ENCODE measurements at regions not wholly inside any gene's neighbourhood (a gene's known extent, or its start where the extent isn't known, plus 50 kb on each side); places are given as distances from the start of the nearest gene placed in this dataset.

DNA sequence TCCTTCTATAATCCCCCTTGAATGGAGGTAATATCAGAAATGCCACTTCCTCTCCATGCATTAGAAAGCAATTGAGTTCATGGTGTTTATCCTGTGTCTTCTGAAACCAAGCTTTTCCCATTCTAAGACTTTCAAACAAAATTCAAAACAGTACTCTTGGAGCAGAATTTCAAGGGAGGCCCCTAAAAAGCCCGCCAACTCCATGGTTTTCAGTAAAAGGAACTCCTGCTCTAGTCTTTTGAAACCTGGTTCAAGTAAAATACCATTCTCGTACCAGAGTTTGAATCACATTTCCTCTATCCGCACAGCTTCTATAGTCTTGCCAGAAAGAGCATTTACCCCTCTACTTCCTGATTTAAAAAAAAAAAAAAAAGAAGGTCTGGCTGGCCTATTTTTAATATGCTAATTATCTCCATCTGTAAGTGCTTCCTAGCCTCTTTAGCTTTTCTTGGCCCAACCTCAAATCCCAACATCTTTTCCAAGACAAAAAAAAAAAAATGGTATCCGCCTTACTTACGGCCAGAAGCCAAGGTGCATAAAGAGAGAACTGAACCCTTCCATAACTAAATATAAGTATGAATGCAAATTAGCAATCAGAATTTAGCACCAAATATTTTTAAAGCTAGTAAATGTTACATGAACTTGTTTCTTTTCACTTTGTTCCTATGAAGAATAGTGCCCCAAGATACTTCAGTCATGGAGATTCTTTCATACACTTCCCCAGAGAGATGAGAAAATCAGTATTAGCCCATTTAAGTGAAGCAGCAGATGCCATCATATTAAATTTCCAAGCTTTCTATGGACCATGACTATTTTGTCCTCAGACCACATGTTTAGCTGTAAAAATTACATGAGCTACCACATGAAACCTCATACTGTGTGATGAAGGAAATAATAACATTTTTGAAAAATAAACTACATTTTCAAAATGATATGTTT lies 199.9 kb upstream of the FAM3C start:
- no peaks in the 10 kb centered on the region for H3K4me1 Mint-ChIP-seq
- no peak for DNase-seq
- H3K9me3 Mint-ChIP-seq = peaks cover 0 to 10% (median 0%) of the 10 kb centered on the region in 6 donors
- no peaks in the 10 kb centered on the region for H3K36me3 Mint-ChIP-seq
- no peak overlapping the region for H3K27ac Mint-ChIP-seq
- peaks cover 0 to 5% (median 3%) of the 10 kb centered on the region in 3 donors for H3K27me3 Mint-ChIP-seq (ENCODE audit: low read depth in 3 of 3)
- no peak overlapping the region for H3K4me3 Mint-ChIP-seq

DNA sequence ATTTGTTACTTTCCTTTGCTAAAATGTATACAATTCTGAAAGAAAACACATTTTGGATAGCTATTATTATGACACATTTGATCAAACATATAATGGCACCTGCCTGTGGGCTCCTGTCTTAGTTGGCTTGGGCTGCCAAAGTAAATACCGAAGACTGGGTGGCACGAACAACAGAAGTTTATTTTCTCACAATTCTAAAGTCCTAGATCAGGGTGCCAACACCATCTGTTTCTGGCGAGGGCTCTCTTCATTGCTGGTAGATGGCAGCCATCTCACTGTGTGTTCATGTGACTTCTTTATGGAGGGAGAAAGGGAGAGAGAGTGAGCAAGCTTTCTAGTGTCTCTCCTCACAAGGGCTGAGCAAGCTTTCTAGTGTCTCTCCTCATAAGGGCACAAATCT lies 195.8 kb upstream of the FAM3C start:
- H3K4me1 Mint-ChIP-seq = no peaks in the 10 kb centered on the region
- H3K36me3 Mint-ChIP-seq = no peaks in the 10 kb centered on the region
- H3K27me3 Mint-ChIP-seq (ENCODE audit: low read depth in 3 of 3) = peaks cover 1 to 6% (median 3%) of the 10 kb centered on the region in 3 donors
- no peak for DNase-seq
- no peak overlapping the region for H3K27ac Mint-ChIP-seq
- H3K4me3 Mint-ChIP-seq = no peak overlapping the region
- peaks cover 0 to 8% (median 0%) of the 10 kb centered on the region in 6 donors for H3K9me3 Mint-ChIP-seq

- Mint-ChIP-seq H3K9me3 (peaks cover 0 to 8% (median 0%) of the 10 kb centered on the region in 6 donors), H3K4me3 (no peak overlapping the region), H3K4me1 (no peaks in the 10 kb centered on the region), H3K36me3 (no peaks in the 10 kb centered on the region), H3K27ac (no peak overlapping the region), H3K27me3 (ENCODE audit: low read depth in 3 of 3) (peaks cover 1 to 21% (median 4%) of the 10 kb centered on the region in 3 donors)
- DNase-seq = no peak
These were observed 191.3 kb upstream of the FAM3C start for GRCh38 chr7:121587435-121587834.

DNA sequence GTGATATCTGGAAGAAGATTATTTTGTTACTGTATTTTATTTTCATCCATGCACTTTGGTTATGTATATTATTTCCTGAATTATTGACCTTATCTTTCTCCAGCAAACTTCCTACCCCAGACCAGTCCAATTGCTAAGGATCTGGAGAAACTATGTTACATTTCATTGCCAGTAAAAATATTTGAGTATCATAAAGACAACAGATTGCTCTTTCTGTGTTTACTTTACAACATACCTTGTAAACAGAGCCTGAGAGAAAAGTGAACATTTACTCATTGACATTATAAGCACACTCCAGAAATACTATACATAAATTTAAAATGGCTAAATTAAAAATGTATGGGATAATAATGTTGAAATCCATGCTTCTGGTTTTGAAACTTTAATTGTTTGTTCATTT lies 186.2 kb upstream of the FAM3C start:
- no peak for DNase-seq

DNA sequence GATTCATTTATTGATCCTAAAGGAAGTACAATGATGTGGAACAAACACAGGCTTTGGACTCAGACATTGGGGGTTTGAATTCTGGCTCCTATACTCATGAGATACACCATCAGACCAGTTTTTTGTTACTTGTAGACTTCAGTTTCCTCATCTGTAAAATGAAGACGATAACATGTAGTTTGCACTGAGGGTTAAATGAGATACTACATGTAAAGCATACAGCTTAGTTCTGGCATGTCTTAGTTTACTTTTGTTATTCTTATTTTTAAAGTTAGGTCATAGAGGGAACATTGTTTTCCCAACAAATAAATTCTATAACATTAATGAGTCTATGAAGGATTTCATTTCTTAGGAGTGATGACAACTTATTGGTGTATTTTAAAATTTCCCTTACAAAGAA lies 183.5 kb upstream of the FAM3C start:
- Mint-ChIP-seq H3K9me3 (no peaks in the 10 kb centered on the region), H3K36me3 (no peaks in the 10 kb centered on the region), H3K4me1 (no peaks in the 10 kb centered on the region), H3K27me3 (ENCODE audit: low read depth in 3 of 3) (peaks cover 1 to 26% (median 12%) of the 10 kb centered on the region in 3 donors), H3K27ac (no peak overlapping the region), H3K4me3 (no peak overlapping the region)
- no peak for DNase-seq

More for the DNA sequence above, 186.2 kb upstream of the FAM3C start:
- Mint-ChIP-seq H3K4me1 (no peaks in the 10 kb centered on the region), H3K4me3 (no peak overlapping the region), H3K27me3 (ENCODE audit: low read depth in 3 of 3) (peaks cover 1 to 25% (median 4%) of the 10 kb centered on the region in 3 donors), H3K27ac (no peak overlapping the region), H3K9me3 (no peaks in the 10 kb centered on the region), H3K36me3 (no peaks in the 10 kb centered on the region)

- Mint-ChIP-seq H3K4me1 (no peaks in the 10 kb centered on the region), H3K27ac (no peak overlapping the region), H3K36me3 (no peaks in the 10 kb centered on the region), H3K4me3 (no peak overlapping the region), H3K27me3 (ENCODE audit: low read depth in 3 of 3) (peaks cover 1 to 26% (median 13%) of the 10 kb centered on the region in 3 donors), H3K9me3 (no peaks in the 10 kb centered on the region)
- DNase-seq = no peak
These were observed 182.6 kb upstream of the FAM3C start for GRCh38 chr7:121578669-121579068.

- no peaks in the 10 kb centered on the region for H3K9me3 Mint-ChIP-seq
- no peak overlapping the region for H3K27ac Mint-ChIP-seq
- no peaks in the 10 kb centered on the region for H3K36me3 Mint-ChIP-seq
- H3K4me3 Mint-ChIP-seq = no peak overlapping the region
- DNase-seq = no peak
- peaks cover 0 to 18% (median 14%) of the 10 kb centered on the region in 3 donors for H3K27me3 Mint-ChIP-seq (ENCODE audit: low read depth in 3 of 3)
- no peaks in the 10 kb centered on the region for H3K4me1 Mint-ChIP-seq
These were observed 180.2 kb upstream of the FAM3C start for GRCh38 chr7:121576148-121576917.

DNA sequence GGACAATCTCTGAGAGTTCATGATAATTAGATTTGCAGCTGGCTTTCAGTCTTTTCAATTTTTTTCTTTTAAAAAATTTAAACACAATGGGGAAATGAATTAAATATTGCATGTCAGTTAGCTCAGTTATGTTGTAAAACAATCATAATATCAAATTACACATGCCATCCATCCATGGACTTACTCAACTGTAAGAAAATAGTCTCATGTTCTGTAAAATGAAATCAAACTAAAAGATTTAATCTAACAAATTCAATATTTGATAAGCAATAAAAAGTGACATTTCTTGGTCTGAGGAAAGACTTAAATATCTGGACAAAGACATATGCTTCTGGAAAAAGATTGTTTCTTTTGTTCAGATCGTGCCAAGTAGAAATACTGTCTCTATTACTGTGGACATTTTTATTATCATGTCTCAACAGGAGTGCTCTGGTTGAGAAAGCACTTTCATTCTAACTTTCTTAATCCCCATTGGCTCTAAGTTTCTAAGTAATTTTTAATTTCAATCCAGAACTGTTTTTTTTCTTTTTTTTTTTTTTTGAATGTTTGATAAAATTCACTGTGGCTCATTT lies 179.2 kb upstream of the FAM3C start:
- no peaks in the 10 kb centered on the region for H3K9me3 Mint-ChIP-seq
- no peaks in the 10 kb centered on the region for H3K4me1 Mint-ChIP-seq
- H3K27me3 Mint-ChIP-seq (ENCODE audit: low read depth in 3 of 3) = peaks cover 0 to 15% (median 14%) of the 10 kb centered on the region in 3 donors
- DNase-seq = no peak
- no peak overlapping the region for H3K4me3 Mint-ChIP-seq
- H3K27ac Mint-ChIP-seq = no peak overlapping the region
- H3K36me3 Mint-ChIP-seq = no peaks in the 10 kb centered on the region

DNA sequence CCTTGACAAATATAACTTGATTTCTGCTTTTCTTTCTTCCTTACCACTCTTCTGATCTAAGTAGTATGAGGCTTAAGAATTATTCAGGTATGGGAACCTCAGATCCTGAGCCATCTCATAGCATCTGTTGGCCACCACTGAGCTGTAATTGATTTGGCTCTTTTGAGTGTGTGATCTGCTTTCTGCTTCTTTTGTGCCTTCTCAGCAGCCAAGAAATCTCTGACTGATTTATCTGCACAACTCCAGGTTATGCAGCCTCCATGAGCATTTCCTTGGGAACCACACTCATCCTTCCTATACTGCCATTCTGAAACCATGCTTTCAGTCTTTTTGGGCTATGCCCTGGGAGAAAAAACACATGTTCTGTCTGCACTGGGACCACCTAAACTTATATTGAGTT lies 178.0 kb upstream of the FAM3C start:
- Mint-ChIP-seq H3K36me3 (no peaks in the 10 kb centered on the region), H3K4me1 (no peaks in the 10 kb centered on the region), H3K27me3 (ENCODE audit: low read depth in 3 of 3) (peaks cover 0 to 13% (median 12%) of the 10 kb centered on the region in 3 donors), H3K27ac (no peak overlapping the region), H3K9me3 (no peaks in the 10 kb centered on the region), H3K4me3 (no peak overlapping the region)
- DNase-seq = no peak

GRCh38 chr7:121572615-121573014 lies 176.5 kb upstream of the FAM3C start:
- no peak overlapping the region for H3K4me3 Mint-ChIP-seq
- no peaks in the 10 kb centered on the region for H3K36me3 Mint-ChIP-seq
- H3K27me3 Mint-ChIP-seq (ENCODE audit: low read depth in 3 of 3) = peaks cover 0 to 14% (median 10%) of the 10 kb centered on the region in 3 donors
- H3K9me3 Mint-ChIP-seq = no peaks in the 10 kb centered on the region
- no peaks in the 10 kb centered on the region for H3K4me1 Mint-ChIP-seq
- DNase-seq = no peak
- H3K27ac Mint-ChIP-seq = no peak overlapping the region

DNA sequence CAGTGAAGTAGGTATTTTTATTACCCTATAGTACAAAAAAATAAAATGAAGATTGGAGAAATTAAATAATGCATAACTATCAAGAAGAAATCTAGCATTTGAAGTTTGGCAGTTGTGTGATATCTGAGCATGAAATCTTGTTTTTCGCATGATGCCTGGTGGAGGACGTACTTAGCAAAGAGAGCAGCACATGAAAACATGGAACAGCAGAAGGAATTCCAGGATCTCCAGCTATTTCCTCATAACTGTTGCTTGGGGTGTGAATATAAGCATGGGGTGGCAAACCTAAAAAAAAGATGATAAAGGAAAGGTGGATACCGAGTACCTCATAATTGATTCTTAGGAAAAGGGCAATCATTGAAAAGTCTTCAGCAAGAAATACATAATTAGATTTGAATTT lies 174.3 kb upstream of the FAM3C start:
- H3K27me3 Mint-ChIP-seq (ENCODE audit: low read depth in 3 of 3) = peaks cover 0 to 9% (median 2%) of the 10 kb centered on the region in 3 donors
- no peak overlapping the region for H3K27ac Mint-ChIP-seq
- no peak overlapping the region for H3K4me3 Mint-ChIP-seq
- no peaks in the 10 kb centered on the region for H3K9me3 Mint-ChIP-seq
- no peaks in the 10 kb centered on the region for H3K36me3 Mint-ChIP-seq
- DNase-seq = no peak
- H3K4me1 Mint-ChIP-seq = no peaks in the 10 kb centered on the region

DNA sequence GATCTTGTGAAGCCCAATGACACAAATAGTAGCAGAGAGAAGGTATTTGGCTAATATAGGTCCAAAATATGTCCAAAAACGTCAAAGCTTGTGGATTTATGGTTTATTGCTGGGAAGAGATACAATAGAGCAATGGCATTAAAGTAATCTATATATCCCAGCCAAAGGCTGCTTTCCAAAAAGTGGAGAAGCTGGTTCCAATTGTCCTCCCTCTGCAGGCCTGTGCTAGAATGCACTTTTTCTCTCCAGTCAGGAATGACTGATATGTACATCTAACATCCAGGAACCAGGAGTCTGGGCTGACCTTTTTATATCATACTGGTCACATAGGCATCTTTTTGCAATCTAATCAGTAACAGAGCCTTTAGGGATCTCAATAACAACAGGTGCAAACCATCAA lies 167.1 kb upstream of the FAM3C start:
- Mint-ChIP-seq H3K4me3 (no peak overlapping the region), H3K9me3 (no peaks in the 10 kb centered on the region), H3K4me1 (no peaks in the 10 kb centered on the region), H3K27ac (no peak overlapping the region), H3K36me3 (no peaks in the 10 kb centered on the region), H3K27me3 (ENCODE audit: low read depth in 3 of 3) (peaks cover 0 to 5% (median 2%) of the 10 kb centered on the region in 3 donors)
- DNase-seq = no peak

DNA sequence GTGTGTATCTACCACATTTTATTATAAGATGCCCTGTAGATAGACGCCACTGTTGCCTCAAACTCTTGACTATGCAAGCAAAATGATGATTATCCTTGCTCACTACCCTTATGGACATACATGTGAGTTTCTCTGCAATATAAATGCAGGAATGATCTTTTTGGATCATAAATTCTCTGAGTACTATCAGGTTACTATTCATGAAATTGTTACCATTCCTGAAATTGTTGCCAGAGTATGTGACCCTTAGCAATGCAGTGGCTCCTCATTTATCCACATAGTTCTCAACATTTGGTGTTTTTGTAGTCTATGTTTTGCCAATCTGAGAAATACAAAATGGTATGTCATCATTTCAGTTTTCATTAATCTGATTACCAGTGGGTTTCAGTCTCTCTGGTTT lies 166.2 kb upstream of the FAM3C start:
- no peaks in the 10 kb centered on the region for H3K36me3 Mint-ChIP-seq
- no peak overlapping the region for H3K27ac Mint-ChIP-seq
- no peaks in the 10 kb centered on the region for H3K4me1 Mint-ChIP-seq

DNA sequence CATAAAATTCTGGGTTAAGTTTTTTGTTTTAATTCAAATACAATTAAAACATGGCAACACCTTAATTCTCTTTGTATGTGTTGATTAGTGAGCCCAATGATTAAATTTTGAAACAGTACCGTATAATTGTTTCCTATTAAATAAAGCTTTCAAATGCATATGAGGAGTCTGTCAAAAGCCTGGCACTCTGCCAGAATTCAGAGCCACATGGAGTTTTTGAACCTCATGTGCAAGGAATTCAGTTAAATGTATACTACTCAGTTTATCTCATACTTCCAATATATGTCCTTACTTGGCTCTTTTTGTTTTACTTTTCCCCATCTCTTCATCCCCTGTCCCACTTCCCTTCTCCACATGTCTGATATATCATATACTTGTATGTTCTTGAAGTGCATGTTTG lies 165.6 kb upstream of the FAM3C start:
- H3K4me1 Mint-ChIP-seq = no peaks in the 10 kb centered on the region
- H3K9me3 Mint-ChIP-seq = no peaks in the 10 kb centered on the region
- DNase-seq = no peak
- H3K27ac Mint-ChIP-seq = no peak overlapping the region
- H3K36me3 Mint-ChIP-seq = no peaks in the 10 kb centered on the region
- peaks cover 0 to 5% (median 0%) of the 10 kb centered on the region in 3 donors for H3K27me3 Mint-ChIP-seq (ENCODE audit: low read depth in 3 of 3)
- H3K4me3 Mint-ChIP-seq = no peak overlapping the region

More for the DNA sequence above, 166.2 kb upstream of the FAM3C start:
- no peak overlapping the region for H3K4me3 Mint-ChIP-seq
- no peak for DNase-seq
- peaks cover 0 to 5% (median 0%) of the 10 kb centered on the region in 3 donors for H3K27me3 Mint-ChIP-seq (ENCODE audit: low read depth in 3 of 3)
- H3K9me3 Mint-ChIP-seq = no peaks in the 10 kb centered on the region

Data from immature natural killer cell (primary cell).